Heart left ventricle (tissue), 16 donors: ENCODE measurements at regions not wholly inside any gene's neighbourhood (a gene's known extent, or its start where the extent isn't known, plus 50 kb on each side); places are given as distances from the start of the nearest gene placed in this dataset.
"Not testable (repeated sequence)": the region's sequence is repeated elsewhere in the genome, so short reads cannot be mapped to it uniquely, and the experiment has no call there.

ENCODE experiments used
- ATAC-seq, 4 donors: fragments of 200-7000 bp; cut with Tn5 transposase; one replicate each; pipeline ENCODE4 v1.9.1; 2020 to 2022; ENCODE audit warnings: moderate library complexity in 4 of 4, mild to moderate bottlenecking in 3 of 4, moderate number of reproducible peaks in 1 of 4
- DNase-seq, 5 donors: peaks; one replicate each; pipeline ENCODE4 v3.0.0-alpha.2; 2020
- H3K27ac ChIP-seq, 12 donors: fragments of 200-600 bp; sonication (generic) in 4 of 12; one replicate each; pipeline versions ENCODE4 v1.5.0 to v1.8.0; 2016 to 2022; ENCODE audit warnings: mild to moderate bottlenecking in 2 of 12
- H3K27me3 ChIP-seq, 9 donors: fragments of 200-600 bp; sonication (generic) in 2 of 9; one replicate each; pipeline versions ENCODE4 v1.5.1 to v1.8.0; 2016 to 2022; ENCODE audit warnings: mild to moderate bottlenecking in 3 of 9
- H3K36me3 ChIP-seq, 9 donors: fragments of 200-600 bp; sonication (generic) in 2 of 9; one replicate each; pipeline versions ENCODE4 v1.5.0 to v1.8.0; 2018 to 2022; ENCODE audit warnings: mild to moderate bottlenecking in 2 of 9
- H3K4me1 ChIP-seq, 12 donors: fragments of 200-600 bp; sonication (generic) in 4 of 12; one replicate each; pipeline versions ENCODE4 v1.5.0 to v1.8.0; 2016 to 2022; ENCODE audit warnings: mild to moderate bottlenecking in 3 of 12
- H3K4me3 ChIP-seq, 12 donors: fragments of 200-600 bp; sonication (generic) in 4 of 12; one replicate each; pipeline versions ENCODE4 v1.5.0 to v1.8.0; 2017 to 2022; ENCODE audit warnings: mild to moderate bottlenecking in 9 of 12, moderate library complexity in 4 of 12
- H3K9me3 ChIP-seq, 12 donors: fragments of 200-600 bp; sonication (generic) in 4 of 12; one replicate each; pipeline versions ENCODE4 v1.5.0 to v1.8.0; 2016 to 2022; ENCODE audit warnings: mild to moderate bottlenecking in 1 of 12
- POLR2A ChIP-seq, 2 donors: fragments of 450-650 bp; IDR thresholded peaks; one replicate each; pipeline ENCODE4 v1.6.1; 2017; ENCODE audit warnings: antibody characterized with exemption in 2 of 2, mild to moderate bottlenecking in 2 of 2, moderate library complexity in 2 of 2
- WGBS, 4 donors: extraction: QIAGEN DNeasy Blood & Tissue Kit in 2 of 4; methylation state at CpG; one replicate each; pipeline versions ENCODE4 v1.1.5 to v1.1.7; 2013 to 2018; 5-methylcytosine and 5-hydroxymethylcytosine counted together
- intact Hi-C, 10 donors: fragments of 100-400 bp; cut with DNase I; formaldehyde crosslinking; loops; one replicate each; pipeline versions ENCODE4 v1.11.1 to v1.14.2; 2022
- TF ChIP-seq, protein P1 (sequence below), 12 donors: fragments of 200-600 bp; sonication (generic) in 4 of 12; IDR thresholded peaks; one replicate each; pipeline versions ENCODE4 v1.5.0 to v1.8.0; 2018 to 2022; ENCODE audit warnings: antibody characterized with exemption in 12 of 12, mild to moderate bottlenecking in 5 of 12
- donor health status: ischemic (EF 13 %, LVEDD 7.1; RV severe dilation, severe dysfunction).
- donor health status: healthy with polysubstance abuse.
- donor health status: DM: no; HTN: yes; CAD: no.
- donor health status: DM: no; HTN: no; CAD: no.
- donor health status: ischemic (EF 25% LVEDD 6.9; RV normal size, moderate dysfunction).
- donor health status: ischemic (EF 25% LVEDD 5.7; RV mildly dilated, moderate dysfunction).
- donor health status: healthy.
- donor health status: DM: yes; HTN: yes; CAD: no.
- donor health status: ischemic (EF 35%, LVEDD 5.7; RV mildly dilated, moderate dysfunction).
- donor health status: nonischemic (EF 11% LVEDD 7.7; RV severe dilation, severe dysfunction).
- donor health status: DM: yes; HTN: yes; CAD: no.
- donor health status: PGD.
- donor health status: ischemic (EF 29% LVEDD 5.4; RV normal size, mild dysfunction).
- donor health status: nonischemic (EF 23%, LVEDD 6.1; RV moderate dilation, normal function).

- Histone ChIP-seq H3K4me3 (no peak overlapping the region), H3K27ac (no peak overlapping the region), H3K4me1 (peaks cover 0 to 14% (median 0%) of the 10 kb centered on the region in 12 donors), H3K27me3 (no peaks in the 10 kb centered on the region), H3K36me3 (no peaks in the 10 kb centered on the region), H3K9me3 (no peaks in the 10 kb centered on the region)
- intact Hi-C loops: no loop called here
- ATAC-seq (no peak), DNase-seq (no peak)
- WGBS, 4 donors: 75 to 88% (median 80%) methylated on average over 5 of the region's 5 CpGs
- no peak for TF ChIP-seq POLR2A (IDR thresholded peaks at IDR 0.05)
- TF ChIP-seq, protein P1, sequence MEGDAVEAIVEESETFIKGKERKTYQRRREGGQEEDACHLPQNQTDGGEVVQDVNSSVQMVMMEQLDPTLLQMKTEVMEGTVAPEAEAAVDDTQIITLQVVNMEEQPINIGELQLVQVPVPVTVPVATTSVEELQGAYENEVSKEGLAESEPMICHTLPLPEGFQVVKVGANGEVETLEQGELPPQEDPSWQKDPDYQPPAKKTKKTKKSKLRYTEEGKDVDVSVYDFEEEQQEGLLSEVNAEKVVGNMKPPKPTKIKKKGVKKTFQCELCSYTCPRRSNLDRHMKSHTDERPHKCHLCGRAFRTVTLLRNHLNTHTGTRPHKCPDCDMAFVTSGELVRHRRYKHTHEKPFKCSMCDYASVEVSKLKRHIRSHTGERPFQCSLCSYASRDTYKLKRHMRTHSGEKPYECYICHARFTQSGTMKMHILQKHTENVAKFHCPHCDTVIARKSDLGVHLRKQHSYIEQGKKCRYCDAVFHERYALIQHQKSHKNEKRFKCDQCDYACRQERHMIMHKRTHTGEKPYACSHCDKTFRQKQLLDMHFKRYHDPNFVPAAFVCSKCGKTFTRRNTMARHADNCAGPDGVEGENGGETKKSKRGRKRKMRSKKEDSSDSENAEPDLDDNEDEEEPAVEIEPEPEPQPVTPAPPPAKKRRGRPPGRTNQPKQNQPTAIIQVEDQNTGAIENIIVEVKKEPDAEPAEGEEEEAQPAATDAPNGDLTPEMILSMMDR (IDR thresholded peaks at IDR 0.05): no peak
Observed at GRCh38 chr6:90365002-90365401, 68.4 kb upstream of the BACH2 start.

DNA sequence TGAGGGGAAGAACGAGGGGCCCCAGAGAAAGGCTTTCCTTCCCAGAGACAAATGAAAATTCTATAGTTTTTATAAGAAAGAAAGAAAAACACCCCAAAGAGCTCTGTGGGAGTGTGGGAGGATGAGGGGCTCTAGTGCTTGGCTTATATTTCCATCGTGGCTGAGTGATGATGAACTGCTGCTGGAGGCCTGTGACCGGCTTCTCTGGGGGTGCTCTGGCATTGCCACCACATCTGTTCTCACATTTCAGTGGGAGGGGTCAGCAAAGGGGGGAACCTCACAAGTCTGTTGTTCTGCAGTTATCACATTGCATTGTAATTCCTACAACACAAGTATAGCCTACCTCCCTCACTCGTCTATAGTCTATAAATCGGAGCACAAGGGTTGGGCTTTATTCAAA lies 67.6 kb upstream of the BACH2 start:
- no peak for ATAC-seq
- H3K36me3 ChIP-seq: no peaks in the 10 kb centered on the region
- H3K4me1 ChIP-seq: peaks cover 0 to 8% (median 0%) of the 10 kb centered on the region in 12 donors
- no peaks in the 10 kb centered on the region for H3K27me3 ChIP-seq
- no peak overlapping the region for H3K4me3 ChIP-seq
- WGBS, 4 donors: 76 to 82% (median 80%) methylated on average over 5 of the region's 5 CpGs
- intact Hi-C loops: no loop called here
- no peaks in the 10 kb centered on the region for H3K9me3 ChIP-seq
- TF ChIP-seq, protein P1 (IDR thresholded peaks at IDR 0.05): no peak
- TF ChIP-seq POLR2A (IDR thresholded peaks at IDR 0.05): no peak
- no peak for DNase-seq
- no peak overlapping the region for H3K27ac ChIP-seq

DNA sequence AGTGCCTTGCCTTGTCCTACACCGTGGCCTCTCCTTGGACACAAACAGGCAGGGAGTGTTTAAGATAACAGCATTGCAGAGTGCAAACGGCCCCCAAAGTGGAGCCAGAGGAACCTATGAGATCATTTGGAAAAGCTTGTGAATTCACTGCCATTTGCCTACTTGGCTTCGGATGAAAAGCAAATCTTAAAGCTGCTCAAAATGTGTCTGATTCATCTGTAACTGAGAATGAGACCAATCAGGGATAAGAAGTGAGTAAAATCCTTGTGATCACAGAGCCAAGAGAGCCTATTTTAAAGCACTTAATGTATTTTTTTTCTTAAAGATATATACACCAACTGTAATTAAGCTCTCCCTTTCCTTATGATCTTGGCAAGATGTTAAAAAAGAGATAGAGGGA lies 65.7 kb upstream of the BACH2 start:
- Histone ChIP-seq H3K9me3 (no peaks in the 10 kb centered on the region), H3K4me3 (no peak overlapping the region), H3K27ac (no peak overlapping the region), H3K4me1 (peaks cover 0 to 2% (median 0%) of the 10 kb centered on the region in 12 donors), H3K36me3 (no peaks in the 10 kb centered on the region), H3K27me3 (no peaks in the 10 kb centered on the region)
- ATAC-seq (peak in 1 of 4 donors; percentile 43), DNase-seq (no peak)
- TF ChIP-seq, protein P1 (IDR thresholded peaks at IDR 0.05): no peak
- no peak for TF ChIP-seq POLR2A (IDR thresholded peaks at IDR 0.05)
- 24 to 34% (median 26%) methylated on average over 3 of the region's 3 CpGs for WGBS, 4 donors
- intact Hi-C loops: no loop called here

DNA sequence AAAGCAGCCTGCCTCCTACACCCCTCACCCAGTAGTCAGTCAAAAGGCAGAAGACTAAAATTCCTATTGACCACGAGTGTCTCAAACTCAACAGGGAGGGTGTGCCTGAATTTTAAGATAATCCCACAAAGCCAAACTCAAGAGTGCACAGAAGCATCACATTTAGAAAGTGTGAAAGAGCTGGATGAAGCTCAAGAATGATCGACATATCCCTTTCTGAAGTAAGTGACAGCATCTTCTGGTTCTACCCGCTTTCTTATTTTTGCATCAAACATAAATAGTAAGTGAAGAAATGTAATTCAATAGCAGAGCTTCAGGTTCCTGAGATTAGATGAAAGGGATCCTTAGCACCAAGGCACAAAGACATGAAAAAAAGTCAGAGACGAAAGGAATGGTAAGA lies 64.5 kb upstream of the BACH2 start:
- no peaks in the 10 kb centered on the region for H3K27me3 ChIP-seq
- ATAC-seq (no peak), DNase-seq (no peak)
- no peak overlapping the region for H3K27ac ChIP-seq
- no peak overlapping the region for H3K4me3 ChIP-seq
- WGBS, 4 donors: 78 to 84% (median 79%) methylated on average over 4 of the region's 4 CpGs
- H3K36me3 ChIP-seq: no peaks in the 10 kb centered on the region
- TF ChIP-seq, protein P1 (IDR thresholded peaks at IDR 0.05): no peak
- no peak for TF ChIP-seq POLR2A (IDR thresholded peaks at IDR 0.05)
- intact Hi-C loops: no loop called here
- peaks cover 0 to 3% (median 0%) of the 10 kb centered on the region in 12 donors for H3K4me1 ChIP-seq
- no peaks in the 10 kb centered on the region for H3K9me3 ChIP-seq

- H3K9me3 ChIP-seq, H3K4me3 ChIP-seq, DNase-seq, H3K36me3 ChIP-seq, intact Hi-C loops, H3K27ac ChIP-seq, H3K27me3 ChIP-seq, H3K4me1 ChIP-seq, ATAC-seq: not testable (repeated sequence)
- 85 to 89% (median 88%) methylated on average over 11 of the region's 11 CpGs for WGBS, 4 donors
Observed at GRCh38 chr6:90358036-90358770, 61.6 kb upstream of the BACH2 start.
